HG03439 (cell line): ENCODE measurements at regions not wholly inside any gene's neighbourhood (a gene's known extent, or its start where the extent isn't known, plus 50 kb on each side); places are given as distances from the start of the nearest gene placed in this dataset.

ENCODE experiments used
- ATAC-seq: cut with Tn5 transposase; IDR thresholded peaks from one replicate; pipeline ENCODE4 v1.9.1; 2021; ENCODE audit warnings: mild to moderate bottlenecking, moderate library complexity; ENCODE audit not compliant: unreplicated experiment

GRCh38 chr10:88023676-88024075 lies 160.3 kb downstream of the PTEN start:
- no peak for ATAC-seq

DNA sequence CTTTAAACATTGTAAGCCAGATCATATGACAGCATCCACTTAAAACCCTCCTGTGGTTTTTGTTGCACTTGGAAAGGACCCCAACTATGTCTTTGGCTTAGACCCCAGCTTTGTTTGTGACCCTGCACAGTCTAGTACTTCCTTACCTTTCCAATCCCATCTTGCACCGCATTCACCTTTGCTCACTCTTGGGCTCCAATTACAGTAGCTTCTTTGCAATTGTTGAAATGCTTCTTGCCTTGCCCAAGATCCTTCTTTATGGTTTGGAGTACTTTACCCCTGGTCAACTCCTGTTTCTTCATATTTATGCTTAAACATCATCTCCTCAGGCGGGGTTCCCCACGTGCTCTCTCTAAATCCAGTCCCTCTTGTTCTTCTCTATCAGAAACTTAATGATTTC lies 162.6 kb downstream of the PTEN start:
- no peak for ATAC-seq

- ATAC-seq: no peak
Observed at GRCh38 chr10:88027570-88027969, 164.1 kb downstream of the PTEN start.

- no peak for ATAC-seq
Observed at GRCh38 chr10:88028072-88028471, 164.6 kb downstream of the PTEN start.

DNA sequence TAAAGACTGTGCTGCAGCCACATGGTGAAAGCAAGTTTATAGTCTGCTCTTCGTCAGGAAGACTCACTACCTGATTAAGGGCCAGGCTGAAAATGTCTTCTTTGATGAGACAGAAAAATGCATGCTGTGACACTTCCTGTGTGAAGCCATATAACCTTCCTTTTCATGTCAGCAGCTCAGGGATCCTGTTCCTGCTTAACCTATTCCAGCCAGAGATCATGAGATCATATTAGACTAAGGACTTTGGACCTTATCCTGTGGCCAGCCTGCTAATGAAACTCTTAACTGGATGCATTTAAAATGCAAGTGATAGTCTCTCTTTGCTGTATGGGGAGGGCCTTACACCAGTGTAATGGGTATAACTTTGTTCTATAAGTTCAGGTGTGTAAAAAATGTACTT lies 165.2 kb downstream of the PTEN start:
- no peak for ATAC-seq

GRCh38 chr10:88032566-88032965 lies 169.1 kb downstream of the PTEN start:
- ATAC-seq: no peak

- ATAC-seq: no peak
Observed at GRCh38 chr10:88033385-88033784, 170.0 kb downstream of the PTEN start.

DNA sequence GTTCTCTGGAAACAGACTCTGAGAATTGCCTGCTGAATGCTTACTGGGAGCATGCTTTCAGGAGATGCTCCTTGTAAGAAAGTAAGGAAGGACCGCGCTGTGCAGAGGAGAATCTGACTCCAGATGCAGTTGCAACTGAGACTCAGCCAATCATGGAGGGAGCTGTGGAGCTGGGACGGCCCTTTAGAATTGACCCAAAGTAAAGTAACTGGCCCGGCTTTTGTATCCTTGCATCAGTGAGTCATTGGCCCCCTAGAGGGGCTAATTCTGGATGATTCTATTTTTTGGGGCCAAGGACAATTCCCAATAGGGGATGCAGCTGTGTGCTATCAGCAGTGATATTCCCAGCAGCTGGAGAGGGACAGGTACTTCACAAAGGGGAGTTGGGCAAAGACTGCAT lies 170.4 kb downstream of the PTEN start:
- ATAC-seq: no peak

GRCh38 chr10:88036126-88036525 lies 172.7 kb downstream of the PTEN start:
- no peak for ATAC-seq

DNA sequence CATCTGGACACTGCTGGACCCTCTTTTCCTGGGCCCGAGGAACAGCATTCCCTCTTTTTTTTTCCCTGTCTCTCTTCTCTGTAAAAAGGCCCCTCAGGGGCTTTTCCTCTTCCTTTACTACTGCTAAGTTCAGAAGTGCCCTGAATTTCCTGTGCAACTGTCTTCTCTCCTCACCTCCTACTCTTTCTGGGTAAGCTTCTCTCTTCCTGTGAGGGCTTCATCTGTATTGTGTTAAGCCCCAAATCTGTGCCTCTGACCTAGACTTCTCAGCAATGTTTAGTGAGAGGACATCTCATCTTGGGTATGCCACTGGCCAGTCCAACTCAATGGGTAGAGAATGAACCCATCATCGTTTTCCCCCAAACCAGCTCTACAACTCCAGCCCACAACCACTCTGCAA lies 174.2 kb downstream of the PTEN start:
- no peak for ATAC-seq

- no peak for ATAC-seq
Observed at GRCh38 chr10:88038268-88038667, 174.8 kb downstream of the PTEN start.

DNA sequence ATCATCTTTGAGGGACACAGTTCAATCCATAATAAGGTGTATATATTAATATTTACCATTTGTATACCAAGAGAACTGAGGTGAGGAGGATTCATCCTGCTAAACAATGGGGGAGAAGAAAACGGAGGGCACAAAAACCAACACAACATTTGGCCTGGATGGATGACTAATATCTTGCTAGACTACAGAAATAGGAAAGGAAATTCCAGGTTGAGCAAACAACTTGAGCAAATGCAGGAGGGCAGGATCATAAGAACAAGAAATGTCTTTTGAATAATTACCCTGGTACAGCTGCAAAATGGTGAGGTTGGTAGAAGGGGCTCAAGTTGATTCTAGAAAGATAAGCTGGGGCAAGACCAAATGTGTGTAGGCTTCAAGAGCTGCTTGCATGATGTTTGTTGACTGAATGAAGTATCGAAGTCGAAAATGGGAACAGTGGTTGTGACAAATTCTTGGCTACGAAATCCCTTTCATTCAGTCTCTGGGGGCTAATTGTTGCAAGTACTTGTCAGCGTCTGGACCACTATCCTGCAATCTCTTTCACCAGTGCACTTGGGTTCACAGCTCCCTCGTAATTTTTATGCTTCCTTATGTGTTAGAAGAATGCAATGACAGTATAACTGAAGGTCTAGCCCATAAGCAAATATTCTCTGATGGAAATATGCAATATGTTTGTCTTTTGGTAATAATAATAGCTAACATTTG lies 176.2 kb downstream of the PTEN start:
- ATAC-seq: no peak

DNA sequence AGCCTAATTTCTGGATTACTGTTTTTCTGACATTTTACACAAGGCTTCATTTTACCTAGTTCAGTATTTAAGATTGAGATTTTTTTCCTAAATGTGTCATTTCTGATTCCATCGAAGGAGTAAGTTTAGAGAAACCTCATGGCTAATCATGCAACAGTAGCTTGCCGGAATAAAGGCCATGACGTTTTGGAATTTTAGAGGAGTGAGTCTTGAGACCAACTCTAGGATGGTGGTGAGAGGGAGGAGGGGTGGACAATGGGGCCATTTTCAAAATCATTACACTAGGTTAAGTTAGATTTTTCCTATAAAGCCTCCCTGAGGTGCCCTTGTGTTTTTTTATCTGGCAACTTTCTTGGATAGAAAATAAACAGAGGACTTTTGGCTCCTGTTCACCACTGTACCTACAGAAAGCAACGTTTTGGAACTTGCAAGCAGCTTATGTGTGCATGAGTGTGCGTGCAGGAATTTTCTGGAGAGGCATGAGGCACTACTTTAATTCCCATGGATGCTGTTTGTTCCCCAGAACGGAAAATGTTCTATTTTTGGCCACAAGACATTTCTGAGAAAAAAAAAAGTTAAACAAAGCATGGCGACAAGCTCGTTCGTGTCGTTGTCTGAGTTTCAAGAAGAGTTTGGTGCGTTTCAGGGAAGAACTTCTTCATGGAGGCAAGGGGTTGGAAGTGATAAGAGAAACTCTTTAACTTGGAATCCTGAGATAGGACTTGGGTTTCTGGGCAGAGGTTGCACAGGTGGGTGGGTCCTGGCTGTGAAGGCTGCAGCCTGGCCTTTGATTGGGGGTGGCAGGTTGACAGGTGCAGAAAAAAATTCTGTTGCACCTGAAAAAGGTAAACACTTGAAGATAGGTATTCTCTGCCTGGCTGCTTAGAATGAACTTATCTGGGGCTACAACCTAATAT lies 178.1 kb downstream of the PTEN start:
- ATAC-seq: no peak

- ATAC-seq: no peak
Observed at GRCh38 chr10:88042160-88043100, 179.0 kb downstream of the PTEN start.

GRCh38 chr10:88045096-88045495 lies 181.7 kb downstream of the PTEN start:
- no peak for ATAC-seq

DNA sequence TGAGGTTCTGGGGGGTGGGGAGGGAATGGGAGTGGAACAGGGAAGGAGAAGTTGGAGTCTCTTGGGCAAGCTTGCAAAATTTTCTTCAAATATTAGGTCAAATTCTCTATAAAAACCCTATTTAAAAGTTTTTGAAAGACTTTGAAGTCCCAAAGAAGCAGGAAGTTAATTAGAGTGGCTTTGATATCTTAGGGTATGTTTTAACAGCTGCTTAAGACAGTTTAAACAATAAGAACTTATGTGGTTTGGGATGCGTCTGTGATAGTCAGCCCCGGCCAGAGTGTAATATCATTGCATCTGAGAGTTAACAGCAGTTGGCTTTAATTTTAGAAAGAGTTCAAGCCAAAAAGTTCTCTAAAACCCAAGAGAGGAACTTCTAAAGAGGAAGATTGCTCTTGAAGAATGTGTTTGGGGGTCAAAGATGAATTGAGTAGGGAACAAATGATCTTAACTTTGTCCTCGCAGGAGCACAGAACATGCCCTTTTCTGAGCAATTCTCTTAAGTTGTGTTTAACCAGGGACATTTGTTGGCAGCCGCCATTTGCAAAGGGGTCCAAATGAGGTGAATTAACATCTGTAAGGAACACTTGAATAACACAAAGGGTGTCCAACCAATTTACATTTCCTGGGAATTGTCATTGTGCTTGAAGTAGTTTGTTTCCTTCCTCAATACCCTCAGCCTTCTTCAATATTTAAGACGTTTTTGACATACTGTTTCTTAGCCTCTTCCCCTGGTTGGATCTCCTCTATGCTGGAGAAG lies 182.4 kb downstream of the PTEN start:
- no peak for ATAC-seq

- ATAC-seq: no peak
Observed at GRCh38 chr10:88047579-88047978, 184.2 kb downstream of the PTEN start.

- no peak for ATAC-seq
Observed at GRCh38 chr10:88048312-88048711, 184.9 kb downstream of the PTEN start.

- ATAC-seq: no peak
Observed at GRCh38 chr10:88049204-88049603, 185.8 kb downstream of the PTEN start.

- no peak for ATAC-seq
Observed at GRCh38 chr10:88057720-88058119, 194.3 kb downstream of the PTEN start.
